Forelimb muscle (tissue), 1 donor: ENCODE measurements at regions not wholly inside any gene's neighbourhood (a gene's known extent, or its start where the extent isn't known, plus 50 kb on each side); places are given as distances from the start of the nearest gene placed in this dataset.

ENCODE experiments used
- DNase-seq: peaks from one replicate; pipeline ENCODE4 v3.0.0-alpha.2; 2013; ENCODE audit warnings: low read depth

DNA sequence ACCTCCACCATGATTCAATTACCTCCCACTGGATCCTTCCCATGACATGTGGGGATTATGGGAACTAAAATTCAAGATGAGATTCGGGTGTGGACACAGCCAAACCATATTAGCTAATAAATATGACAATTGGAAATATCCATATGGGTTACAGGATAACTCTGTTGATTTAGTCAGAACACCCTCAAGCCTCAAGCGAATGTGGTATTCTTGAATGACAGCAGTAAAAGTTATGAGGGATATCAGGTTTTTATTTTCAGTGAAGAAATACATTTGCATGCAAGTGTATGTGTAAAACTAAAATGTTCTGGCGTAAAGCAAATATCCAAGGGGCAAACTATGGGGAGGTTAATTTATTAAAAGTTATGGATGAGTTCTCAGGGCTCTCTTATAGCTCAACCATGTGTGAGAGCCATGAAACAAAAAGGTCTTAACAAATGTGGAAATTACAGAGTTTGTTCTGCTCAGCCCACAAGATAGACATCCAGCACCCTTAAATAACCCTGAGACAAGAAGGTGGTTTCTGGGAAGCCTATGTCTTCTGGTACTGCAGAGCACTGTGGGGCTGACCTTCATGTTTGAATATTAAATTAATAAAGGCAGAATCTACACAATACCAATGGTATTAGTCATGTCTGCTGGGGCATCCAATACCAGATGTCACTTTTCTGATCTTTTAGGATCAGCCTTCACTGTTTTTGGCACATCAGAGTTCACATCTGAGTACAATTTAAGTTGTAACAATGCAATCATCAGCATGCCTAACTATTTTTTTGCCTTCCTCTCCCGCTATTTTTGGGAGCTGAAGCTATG, 370.5 kb upstream of the RSPO3 start:
- no peak for DNase-seq

DNA sequence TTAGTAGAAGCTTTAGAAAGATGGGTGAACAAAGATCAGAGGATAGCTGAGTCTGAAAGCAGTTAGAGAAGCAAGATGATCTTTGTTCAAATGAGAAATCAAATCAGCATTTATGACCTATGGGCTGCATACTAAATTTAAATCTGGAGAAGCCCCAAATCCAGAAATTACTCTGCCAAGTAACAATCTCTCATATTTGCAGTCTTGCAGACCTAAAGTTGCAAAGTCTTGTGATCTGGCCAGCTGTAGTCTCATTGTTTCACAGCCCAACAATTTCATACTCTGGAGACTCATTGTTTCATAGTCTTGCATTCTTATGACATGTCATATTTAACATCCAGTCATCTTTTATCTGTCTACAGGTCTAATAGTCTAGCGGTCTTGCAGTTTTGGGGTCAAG, 364.9 kb upstream of the RSPO3 start:
- peak; percentile 80 for DNase-seq

DNA sequence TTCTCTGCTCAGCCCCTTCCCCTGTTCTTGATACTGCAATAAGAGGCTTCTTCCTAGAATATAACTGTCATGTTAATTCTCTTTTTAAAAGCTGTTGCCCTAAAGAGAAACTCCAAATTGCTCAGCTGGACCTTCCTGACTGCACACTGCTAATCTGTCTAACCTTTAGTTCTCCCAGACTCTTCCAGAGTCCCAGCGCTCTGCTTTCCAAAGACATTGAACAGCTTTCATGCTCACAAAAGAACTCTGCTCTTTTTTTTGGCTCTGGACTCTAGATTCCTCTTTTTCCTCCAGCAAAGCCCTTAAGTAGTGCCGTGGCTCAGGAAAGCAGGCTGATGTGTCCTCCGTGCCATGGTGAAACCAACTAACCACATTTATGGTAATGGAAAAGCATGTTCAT, 356.6 kb upstream of the RSPO3 start:
- DNase-seq = no peak

DNA sequence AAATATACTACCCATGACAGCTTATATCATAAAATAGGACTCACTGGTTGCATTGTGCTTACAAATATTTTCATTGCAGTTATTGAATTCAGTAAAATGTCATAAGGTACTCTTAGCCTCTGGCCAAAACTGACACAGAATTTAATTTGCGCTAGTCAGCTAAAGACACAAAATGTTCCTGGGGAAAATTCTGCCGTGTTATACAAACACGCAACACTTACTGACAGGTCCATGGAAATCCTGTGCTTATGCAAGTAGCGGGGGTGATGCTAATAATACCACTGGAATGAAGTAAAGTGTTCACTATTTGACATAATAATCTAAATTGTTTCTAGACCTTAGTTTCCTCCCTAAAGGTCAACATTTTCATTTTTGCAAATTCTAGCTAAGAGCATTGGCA, 354.4 kb upstream of the RSPO3 start:
- DNase-seq = no peak

DNA sequence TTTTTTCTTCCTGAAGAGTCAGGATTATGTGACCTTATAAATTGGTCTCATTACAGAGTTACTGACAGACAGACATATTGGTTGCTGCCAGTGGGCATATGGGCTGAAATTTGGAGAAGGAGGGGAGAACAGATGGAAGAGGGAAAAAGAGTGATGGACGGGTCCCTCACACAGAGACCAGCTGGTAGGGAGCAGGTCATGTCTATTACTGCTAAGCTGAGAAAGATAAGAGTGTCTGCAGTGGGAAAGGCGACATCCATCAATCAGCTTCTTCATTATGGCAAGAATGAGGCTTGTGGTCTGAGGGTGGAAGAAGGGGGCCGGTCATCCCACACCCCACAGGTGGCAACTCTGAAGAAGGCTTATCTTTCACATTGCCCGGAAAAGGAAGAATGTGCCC, 353.8 kb upstream of the RSPO3 start:
- no peak for DNase-seq

DNA sequence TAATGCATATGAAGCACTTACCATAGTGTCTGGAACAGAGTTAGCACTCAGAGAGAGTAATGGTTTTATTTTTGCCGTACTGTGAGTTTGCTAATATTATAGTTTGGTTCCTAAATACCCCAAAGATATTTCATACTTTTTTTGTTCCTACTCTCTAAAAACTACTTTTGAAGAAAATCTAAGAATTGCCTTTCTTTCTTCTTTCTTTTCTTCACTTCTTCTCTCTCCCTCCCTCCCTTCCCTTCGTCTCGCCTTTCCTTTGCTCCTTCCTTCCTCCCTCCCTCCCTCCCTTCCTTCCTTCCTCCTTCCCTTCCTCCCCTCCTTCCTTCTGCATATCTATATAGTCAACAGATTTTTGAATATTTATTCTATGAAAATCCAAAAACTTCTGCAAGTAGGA, 351.7 kb upstream of the RSPO3 start:
- no peak for DNase-seq

DNA sequence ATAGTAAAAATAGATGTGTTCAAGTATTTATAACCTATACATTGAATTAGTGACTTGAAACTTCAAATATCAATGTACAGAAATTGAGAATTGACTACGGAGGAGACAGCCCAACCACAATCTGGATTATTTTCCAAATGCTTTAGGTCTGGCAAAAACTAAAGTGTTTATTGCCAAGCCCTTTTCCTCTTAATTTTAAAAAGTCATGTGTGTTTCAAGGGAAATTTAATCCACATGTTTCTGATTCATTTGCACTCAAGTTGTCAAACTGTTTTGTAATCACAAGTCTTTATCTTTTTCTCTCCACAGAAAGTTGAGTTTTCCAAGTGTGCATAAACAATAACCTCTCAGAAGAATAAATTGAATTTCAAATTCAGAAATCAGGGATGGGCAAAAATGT, 350.8 kb upstream of the RSPO3 start:
- DNase-seq = no peak

DNA sequence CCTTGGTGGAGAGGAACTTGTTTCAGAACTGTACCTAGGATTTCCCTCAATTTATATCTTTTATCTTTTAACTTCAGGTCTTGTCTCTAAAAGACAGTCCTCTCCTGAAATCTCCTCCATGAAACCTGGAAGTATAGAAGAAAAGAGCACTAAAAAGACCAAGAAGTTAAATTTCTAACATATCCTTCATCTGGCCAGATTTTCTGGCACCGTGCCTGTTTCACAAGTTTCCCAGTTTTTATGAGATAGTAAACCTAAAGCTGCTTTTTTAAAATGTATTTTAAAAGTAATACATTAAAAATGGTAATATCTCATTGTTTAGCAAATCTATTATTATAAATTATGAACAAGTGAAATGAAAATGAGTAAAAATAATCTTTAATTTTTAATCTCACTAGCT, 348.3 kb upstream of the RSPO3 start:
- DNase-seq = no peak

DNA sequence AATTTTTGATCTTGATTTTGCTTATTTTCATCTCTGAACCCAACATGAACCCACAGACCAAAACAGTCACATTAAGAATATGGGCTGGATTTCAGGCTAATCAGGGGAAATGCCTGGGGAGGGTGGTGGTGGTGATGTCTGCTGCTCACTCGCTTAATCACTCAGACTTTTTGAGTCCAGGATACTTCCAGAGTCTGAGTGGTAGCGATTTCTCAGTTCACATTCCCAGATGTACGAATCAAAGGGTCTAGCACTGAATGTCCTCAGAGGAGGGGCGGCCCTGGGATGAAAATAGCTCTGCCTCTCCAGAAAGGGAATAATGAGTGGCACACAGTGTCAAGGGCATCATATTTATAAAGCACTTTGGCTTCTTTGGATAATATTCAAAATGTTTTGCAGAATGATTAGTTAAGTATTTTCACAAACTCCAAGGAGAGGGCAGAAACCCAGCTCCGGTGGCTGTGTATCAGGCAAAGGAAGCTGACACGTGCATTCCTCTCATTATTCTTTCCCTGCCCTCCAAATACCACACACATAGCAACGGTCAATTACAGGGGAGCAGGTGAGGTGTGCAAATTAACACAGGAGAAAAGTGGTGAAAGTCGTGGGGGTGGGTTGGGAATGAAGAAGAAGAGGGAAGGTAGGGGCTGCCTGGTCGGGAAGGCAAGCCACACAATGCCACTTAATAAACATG, 345.2 kb upstream of the RSPO3 start:
- DNase-seq = no peak

DNA sequence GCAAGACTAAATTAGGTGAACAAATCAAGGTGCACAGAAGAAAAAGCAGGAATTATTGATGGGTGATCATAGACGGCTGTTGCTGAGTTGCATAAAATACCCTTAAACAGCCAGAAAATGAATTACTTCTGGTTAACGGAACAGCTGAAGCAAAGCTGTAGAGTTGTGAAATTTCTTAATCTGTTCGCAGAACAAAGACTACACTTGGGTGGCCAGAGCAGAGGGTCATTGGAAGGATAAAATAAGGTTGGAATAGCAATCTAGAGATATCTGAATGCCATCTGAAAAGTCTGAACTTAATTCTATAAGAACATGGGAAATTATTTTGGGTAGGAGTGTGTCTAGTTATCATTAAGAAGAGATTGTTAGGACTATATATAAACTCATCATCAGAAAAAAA, 339.1 kb upstream of the RSPO3 start:
- DNase-seq = no peak

DNA sequence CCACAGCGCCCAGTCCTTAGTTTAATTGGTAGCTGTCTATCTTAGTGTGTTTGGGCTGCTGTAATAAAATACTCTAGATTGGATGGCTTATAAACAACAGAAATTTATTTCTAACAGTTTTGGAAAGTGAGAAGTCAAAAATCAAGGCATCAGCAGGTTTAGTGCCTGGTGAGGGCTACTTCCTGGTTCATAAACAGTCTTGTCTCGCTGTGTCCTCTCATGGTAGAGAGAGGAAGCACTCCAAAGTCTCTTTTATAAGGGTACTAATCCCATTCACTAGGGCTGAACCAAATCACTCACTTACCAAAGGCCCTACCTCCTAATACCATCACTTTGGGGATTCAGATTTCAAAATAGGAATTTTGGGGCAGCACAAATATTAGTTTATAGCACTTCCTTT, 336.9 kb upstream of the RSPO3 start:
- DNase-seq = no peak

DNA sequence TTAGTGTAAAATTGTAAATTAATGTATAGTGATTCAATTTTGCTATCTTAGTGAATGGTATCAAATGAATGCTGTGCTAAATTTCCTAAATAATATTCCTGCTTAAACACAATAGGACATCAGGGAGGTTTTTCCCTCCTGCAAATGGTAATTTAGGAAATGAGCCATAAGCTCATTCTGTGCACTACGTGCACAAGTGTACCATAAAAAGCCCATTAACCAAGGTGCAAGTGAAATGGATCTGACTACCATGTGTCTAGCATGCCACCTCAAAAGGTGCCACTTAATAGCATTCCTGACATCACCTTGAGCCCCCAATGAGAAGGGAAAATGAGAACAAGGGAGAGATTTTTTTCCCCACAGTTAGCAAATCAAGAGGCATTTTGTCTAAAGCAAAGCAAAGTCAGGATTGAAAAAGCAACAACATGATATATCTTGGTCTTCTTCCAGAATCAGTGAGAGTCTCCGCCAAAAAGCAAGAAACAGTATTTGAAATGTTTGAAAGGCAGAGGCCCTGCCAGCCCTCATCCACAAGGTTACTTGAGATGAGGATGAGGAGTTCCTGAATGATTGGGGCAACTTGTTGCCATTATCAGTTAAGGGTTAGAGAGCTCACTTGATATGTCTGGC, 334.2 kb upstream of the RSPO3 start:
- no peak for DNase-seq

DNA sequence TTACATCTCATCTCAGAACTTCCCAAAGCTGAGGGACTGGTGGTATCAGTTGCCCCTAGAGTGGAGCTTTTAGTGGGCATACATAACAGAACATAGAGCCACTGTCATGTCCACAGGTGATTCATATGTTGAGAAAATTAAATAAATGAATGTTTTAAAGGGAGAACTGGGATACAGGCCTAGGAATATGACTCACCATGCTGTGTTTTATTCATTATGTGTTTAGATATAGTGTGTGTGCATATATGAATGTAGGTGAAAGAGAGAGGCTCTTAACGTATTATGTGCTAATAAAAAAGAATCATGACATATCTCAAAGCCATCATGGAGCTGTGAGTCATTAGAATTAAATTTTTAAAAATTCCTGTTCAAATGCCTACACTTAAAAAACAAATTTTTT, 332.2 kb upstream of the RSPO3 start:
- no peak for DNase-seq

DNA sequence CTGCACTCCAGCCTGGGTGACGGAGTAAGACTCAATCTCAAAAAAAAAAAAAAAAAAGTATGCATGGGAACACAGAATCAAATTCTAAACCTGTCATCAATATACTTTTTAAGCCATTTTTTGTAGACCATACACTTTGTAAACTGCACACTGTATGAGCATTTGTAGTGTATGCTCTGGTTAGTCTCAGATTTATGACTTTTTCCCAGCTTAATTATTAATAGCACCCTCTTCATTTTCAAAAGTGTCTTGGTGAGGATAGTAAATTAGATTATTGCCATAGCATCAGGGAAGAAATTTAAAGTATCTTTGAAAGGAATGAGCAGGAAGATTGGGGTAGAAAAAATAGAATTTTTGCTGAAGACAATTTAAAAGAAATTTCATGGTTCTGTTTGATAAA, 330.8 kb upstream of the RSPO3 start:
- DNase-seq = no peak

DNA sequence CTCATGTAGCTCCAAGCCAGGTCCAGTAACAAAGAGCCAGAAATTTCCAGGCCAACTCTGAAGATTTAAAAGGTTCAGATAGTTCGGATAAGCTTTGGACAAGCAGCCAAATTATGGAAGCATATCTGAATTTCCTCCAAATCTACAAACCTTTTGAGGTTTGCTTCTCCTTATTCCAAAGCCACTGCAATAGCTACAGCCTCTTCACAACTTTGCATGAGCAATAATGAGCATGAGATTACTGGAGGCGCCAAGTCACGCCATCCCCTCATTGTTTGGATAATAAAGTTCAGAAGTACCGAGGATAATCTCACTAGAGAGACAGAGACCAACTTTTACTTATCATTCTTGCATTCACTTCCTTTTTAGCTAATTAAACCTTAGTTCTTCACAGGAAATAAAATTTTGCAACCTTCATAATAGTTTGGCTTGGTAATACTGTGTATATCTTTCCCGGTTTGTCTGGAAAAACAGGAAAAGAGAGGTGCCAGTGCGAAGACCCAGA, 329.6 kb upstream of the RSPO3 start:
- DNase-seq = no peak

DNA sequence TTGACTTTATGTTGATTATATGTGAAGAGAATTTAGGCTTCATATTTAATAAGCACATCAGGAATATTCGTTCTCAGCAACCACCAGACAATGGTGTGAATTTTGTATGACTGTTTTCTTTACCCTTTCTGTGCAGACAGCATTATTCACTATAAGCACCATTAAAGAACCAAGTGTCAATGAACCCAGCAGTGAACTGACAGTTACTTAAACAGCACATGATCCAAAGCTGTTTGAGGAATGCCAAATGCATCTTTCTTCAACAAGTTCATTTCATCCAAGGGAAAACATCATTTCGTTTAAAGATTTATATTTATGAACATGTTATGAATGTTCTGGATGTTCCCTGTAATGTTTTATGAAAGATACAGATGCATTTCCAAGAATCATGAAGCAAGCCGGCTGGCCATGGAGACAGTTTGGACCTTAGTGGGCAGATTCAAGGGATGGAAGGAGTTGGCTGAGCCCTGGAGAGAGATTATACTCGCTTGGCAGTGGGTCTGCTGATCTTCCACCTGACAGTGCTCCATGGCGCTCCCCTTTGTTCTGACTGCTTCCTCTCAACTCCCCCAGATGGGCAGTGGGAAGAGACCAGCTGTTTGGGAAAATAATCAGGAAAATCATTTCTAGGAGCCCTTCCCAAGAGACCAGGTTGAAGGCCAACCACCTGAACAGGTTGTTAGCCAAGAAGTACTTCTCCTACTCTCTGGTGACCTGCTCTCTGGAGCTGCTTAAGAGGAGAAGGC, 326.0 kb upstream of the RSPO3 start:
- no peak for DNase-seq

DNA sequence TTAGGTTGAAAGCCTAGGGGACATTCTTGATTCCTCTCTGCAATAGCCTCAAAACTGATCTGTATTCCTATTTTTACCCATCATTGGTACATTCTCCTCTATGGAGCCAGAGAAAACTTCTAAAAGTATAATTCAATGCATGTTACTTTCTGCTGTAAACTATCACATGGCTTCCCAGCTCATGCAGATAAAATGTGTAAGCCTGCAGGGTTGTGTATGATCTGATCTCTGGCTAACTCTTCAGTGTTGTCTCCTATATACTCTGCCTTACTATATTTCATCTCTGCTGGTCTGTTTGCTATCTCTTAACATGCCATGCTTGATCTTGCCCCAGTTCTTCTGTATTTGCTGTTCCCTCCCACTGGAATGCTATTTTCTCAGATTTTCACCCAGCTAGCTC, 323.3 kb upstream of the RSPO3 start:
- DNase-seq = no peak

DNA sequence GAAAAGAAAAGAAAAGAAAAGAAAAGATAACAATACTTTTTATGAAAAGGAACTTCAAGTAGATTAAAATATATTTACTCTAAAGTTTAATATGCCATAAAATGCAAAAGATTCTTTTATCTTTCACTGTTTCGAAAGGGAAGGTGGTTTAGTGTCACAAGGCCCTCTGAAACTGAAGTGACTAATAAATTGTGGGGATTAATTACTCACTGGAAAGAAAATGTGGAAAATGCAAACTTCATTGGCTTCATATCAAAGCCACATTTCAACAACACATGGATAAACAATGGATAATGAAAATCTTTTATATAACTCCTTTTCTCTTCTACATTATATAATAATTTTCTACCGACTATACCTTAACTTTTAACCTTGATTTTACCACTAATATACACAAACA, 320.5 kb upstream of the RSPO3 start:
- DNase-seq = no peak

DNA sequence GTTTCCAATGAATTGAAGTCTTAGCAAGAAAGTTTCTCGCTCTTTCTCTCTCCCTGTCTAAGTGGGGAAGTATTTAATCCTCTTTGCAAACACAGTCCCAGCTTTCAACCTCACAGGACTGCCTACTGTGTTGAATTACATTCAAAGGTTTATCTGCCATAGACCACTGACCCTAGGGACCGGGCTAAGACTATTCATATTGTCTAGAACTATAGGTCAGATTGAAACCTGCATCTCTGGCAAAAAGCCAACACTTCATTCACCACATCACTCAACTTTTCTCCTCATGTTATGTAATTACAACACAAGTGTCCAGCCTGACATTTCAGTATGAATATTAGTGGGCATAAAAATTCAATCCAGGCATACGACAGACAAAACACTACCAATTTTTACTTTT, 314.7 kb upstream of the RSPO3 start:
- DNase-seq = no peak

DNA sequence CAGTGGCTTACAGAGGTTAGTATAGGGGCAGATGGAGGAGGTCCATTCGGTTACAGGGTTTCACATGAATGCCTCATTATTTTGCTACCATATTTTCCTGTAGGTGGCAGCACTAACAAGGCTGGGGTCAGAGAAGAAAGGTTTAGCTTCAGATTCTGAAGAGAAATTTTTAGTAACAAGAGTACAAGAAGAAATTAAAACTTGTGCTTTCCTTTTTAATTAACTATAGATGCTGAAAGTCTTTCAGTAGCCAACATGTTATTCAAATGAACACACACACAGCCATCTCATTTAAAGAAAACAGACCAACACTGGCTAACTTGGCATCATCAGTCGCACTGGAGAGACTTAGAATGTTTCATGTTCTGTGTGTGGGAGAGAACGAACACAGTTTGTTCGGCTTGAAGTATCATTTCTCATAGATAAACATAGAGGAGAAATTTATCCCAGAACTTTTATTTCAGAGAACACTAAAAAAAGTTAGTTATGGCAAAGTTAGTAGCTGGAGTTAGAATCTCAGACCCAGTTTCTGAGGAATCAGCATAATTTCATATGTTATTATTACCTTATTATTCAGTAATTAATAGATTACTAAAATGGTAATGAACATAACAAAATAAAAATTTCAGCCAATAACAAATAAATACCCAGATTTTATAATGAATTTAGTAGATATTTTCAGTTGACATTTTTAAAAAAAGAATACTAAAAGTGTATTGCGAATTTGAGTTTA, 314.0 kb upstream of the RSPO3 start:
- DNase-seq = no peak

DNA sequence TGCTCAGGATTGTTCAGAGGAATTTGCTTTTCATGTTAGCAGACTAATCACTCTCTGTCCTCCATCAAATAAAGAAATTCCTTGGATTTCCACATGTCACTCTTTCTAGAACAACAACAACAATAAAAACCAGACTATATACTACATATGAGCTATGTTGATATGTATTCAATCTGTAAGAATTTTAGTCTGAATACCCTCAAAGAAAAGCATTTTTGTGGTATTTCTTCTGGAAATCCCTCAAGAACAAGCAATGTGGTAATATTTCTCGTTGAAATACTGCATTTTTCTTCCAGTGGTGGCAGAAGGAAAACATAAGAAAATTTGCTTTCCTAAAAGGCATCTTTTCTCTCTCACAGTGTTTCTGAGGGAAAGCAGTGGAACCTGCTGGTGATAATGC, 312.6 kb upstream of the RSPO3 start:
- no peak for DNase-seq

DNA sequence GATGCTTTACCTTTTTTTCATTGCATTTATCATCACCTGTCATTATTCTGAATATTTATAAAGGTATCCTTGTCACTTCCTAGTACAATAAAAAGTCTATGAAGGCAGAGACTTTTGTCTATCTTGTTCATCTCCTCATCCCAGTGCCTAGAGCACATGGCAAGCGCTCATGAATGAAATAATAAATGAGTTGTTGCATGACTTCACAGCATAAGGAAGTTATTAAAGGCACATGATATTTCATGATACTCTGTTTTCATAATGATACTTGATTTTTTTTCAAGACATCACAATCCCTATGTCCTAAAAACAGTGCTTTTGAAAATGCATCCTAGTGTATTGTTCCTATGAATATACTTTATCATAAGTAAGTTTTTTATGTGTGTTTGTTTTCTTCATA, 310.6 kb upstream of the RSPO3 start:
- no peak for DNase-seq
